ENCODE measurements at regions not wholly inside any gene's neighbourhood (a gene's known extent, or its start where the extent isn't known, plus 50 kb on each side); places are given as distances from the start of the nearest gene placed in this dataset.

DNA sequence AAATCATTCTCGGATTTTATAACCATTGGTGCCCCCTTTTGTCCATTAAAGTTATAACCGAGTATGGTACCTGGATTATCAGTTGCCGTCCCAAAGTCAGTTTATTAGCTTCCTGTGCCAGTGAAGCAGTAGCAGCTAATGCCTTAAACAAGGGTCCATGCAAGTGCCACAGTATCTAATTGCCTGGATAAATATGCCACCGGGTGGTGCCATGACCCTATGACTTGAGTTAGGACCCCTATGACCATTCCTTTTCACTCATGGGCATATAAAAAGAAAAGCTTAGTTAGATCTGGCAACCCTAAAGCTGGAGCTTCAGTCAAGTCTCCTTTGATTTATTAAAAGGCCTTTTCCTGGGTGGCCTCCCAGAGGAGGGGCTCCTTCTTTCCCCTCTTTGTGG is 1314.6 kb downstream of the TMEM121 start:
- TF ChIP-seq MYC (IDR thresholded peaks at IDR 0.05; ENCODE audit: low read depth, low read length) (no peak), POLR2A (IDR thresholded peaks at IDR 0.05; ENCODE audit: extremely low read depth, insufficient read length) (no peak)
- TF ChIP-seq, protein P1, sequence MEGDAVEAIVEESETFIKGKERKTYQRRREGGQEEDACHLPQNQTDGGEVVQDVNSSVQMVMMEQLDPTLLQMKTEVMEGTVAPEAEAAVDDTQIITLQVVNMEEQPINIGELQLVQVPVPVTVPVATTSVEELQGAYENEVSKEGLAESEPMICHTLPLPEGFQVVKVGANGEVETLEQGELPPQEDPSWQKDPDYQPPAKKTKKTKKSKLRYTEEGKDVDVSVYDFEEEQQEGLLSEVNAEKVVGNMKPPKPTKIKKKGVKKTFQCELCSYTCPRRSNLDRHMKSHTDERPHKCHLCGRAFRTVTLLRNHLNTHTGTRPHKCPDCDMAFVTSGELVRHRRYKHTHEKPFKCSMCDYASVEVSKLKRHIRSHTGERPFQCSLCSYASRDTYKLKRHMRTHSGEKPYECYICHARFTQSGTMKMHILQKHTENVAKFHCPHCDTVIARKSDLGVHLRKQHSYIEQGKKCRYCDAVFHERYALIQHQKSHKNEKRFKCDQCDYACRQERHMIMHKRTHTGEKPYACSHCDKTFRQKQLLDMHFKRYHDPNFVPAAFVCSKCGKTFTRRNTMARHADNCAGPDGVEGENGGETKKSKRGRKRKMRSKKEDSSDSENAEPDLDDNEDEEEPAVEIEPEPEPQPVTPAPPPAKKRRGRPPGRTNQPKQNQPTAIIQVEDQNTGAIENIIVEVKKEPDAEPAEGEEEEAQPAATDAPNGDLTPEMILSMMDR (IDR thresholded peaks at IDR 0.05; ENCODE audit: low read depth, low read length) = no peak
- TF ChIP-seq, protein P2, sequence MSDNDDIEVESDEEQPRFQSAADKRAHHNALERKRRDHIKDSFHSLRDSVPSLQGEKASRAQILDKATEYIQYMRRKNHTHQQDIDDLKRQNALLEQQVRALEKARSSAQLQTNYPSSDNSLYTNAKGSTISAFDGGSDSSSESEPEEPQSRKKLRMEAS (IDR thresholded peaks at IDR 0.05; ENCODE audit: low read depth, low read length) = no peak
- DNase-seq (ENCODE audit: low read depth) = peak; percentile 18
- no peak overlapping the region for H3K4me3 ChIP-seq (ENCODE audit: low read depth, low read length)

DNA sequence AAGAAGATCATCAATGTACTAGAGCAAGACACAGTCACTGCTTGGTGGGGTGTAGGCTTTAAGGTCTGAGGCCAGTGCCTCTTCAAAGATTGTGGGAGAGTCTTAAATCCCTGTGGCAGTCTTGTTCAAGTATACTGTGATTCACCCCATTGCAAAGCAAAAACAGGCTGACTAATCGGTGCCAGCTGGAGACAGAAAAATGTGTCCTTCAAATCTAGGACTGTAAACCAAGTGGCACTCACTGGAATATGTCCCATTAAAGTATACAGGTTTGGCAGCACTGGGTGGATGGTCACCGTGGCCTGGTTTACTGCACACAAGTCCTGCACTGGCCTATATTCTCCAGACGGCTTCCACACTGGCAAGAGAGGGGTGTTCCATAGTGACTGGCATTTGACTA is 1315.3 kb downstream of the TMEM121 start:
- no peak for TF ChIP-seq MYC (IDR thresholded peaks at IDR 0.05; ENCODE audit: low read depth, low read length)
- TF ChIP-seq, protein P1 (IDR thresholded peaks at IDR 0.05; ENCODE audit: low read depth, low read length) = no peak
- TF ChIP-seq, protein P2 (IDR thresholded peaks at IDR 0.05; ENCODE audit: low read depth, low read length) = no peak
- no peak for TF ChIP-seq POLR2A (IDR thresholded peaks at IDR 0.05; ENCODE audit: extremely low read depth, insufficient read length)
- no peak overlapping the region for H3K4me3 ChIP-seq (ENCODE audit: low read depth, low read length)
- DNase-seq (ENCODE audit: low read depth) = no peak

DNA sequence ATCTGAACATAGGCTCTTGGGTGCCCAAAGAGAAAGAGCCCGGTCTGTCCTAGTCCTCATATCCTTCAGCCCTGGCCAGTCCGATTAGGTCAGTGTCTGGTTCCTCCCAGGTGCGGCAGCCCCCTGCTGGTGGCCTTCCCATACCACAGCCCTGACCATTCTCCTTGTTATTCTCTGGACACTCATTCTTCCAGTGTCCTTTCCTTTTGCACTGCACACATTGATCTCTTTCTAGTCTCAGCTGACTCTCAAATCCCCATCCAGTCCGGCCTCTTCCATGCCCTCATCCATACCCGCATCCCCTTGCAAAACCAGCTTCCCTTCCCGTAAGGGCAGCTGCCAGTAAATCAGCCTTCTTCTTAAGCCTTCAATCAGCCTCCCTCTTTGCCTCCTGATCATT is 1316.3 kb downstream of the TMEM121 start:
- H3K4me3 ChIP-seq (ENCODE audit: low read depth, low read length) = no peak overlapping the region
- DNase-seq (ENCODE audit: low read depth) = no peak
- TF ChIP-seq, protein P2 (IDR thresholded peaks at IDR 0.05; ENCODE audit: low read depth, low read length) = no peak
- TF ChIP-seq POLR2A (IDR thresholded peaks at IDR 0.05; ENCODE audit: extremely low read depth, insufficient read length) (no peak), MYC (IDR thresholded peaks at IDR 0.05; ENCODE audit: low read depth, low read length) (no peak)
- TF ChIP-seq, protein P1 (IDR thresholded peaks at IDR 0.05; ENCODE audit: low read depth, low read length) = peak; percentile 47

DNA sequence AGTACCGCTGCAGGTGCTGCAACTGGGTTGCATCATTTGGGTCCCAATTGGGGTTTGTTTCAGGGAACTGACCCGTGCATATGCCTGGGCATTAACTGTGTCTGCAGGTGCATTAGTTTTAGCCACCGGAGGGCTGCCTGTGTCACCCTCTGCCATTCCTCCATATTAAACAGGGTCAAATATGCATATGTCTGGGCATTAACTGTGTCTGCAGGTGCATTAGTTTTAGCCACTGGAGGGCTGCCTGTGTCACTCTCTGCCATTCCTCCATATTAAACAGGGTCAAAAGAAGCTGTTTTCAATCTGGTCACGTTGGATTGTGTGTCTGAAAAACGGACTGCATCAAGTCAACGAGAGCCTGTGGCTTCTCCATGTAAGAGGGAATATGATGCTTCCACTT is 1317.0 kb downstream of the TMEM121 start:
- peak overlapping the region; percentile 82 for H3K4me3 ChIP-seq (ENCODE audit: low read depth, low read length)
- DNase-seq (ENCODE audit: low read depth) = peak; percentile 30
- TF ChIP-seq MYC (IDR thresholded peaks at IDR 0.05; ENCODE audit: low read depth, low read length) = no peak
- TF ChIP-seq, protein P2 (IDR thresholded peaks at IDR 0.05; ENCODE audit: low read depth, low read length) = no peak
- TF ChIP-seq, protein P1 (IDR thresholded peaks at IDR 0.05; ENCODE audit: low read depth, low read length) = no peak
- no peak for TF ChIP-seq POLR2A (IDR thresholded peaks at IDR 0.05; ENCODE audit: extremely low read depth, insufficient read length)

DNA sequence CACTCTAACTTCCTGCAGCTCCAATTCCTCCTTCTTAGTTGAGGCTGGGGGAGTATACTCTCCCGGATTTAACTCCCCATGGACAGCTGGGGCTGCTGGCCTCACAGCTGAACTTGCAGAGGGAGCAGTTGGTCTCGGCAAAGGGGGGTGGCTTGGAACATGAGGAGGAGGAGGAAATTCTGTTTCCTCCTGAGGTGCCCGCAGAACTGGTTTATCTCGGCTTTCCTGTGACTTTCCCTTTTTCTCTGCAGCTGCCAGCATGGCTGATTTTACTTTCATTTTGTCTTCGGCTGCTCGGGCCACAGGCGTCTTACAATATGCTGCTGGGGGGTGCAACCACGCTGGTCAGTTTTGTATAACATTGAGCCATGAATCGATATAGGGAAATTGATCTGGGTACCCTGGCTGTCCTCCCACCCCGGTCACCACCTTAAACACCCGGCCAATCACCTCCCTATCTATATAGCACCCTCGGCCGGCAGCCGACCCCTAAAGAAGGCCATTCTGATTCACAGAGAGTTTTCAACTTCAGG is 1317.6 kb downstream of the TMEM121 start:
- TF ChIP-seq, protein P2 (IDR thresholded peaks at IDR 0.05; ENCODE audit: low read depth, low read length) = no peak; the same call in 1 of the 2 replicates
- peak; percentile 58 for TF ChIP-seq MYC (IDR thresholded peaks at IDR 0.05; ENCODE audit: low read depth, low read length)
- peak overlapping the region; percentile 82 for H3K4me3 ChIP-seq (ENCODE audit: low read depth, low read length)
- peak; percentile 75 for DNase-seq (ENCODE audit: low read depth)

DNA sequence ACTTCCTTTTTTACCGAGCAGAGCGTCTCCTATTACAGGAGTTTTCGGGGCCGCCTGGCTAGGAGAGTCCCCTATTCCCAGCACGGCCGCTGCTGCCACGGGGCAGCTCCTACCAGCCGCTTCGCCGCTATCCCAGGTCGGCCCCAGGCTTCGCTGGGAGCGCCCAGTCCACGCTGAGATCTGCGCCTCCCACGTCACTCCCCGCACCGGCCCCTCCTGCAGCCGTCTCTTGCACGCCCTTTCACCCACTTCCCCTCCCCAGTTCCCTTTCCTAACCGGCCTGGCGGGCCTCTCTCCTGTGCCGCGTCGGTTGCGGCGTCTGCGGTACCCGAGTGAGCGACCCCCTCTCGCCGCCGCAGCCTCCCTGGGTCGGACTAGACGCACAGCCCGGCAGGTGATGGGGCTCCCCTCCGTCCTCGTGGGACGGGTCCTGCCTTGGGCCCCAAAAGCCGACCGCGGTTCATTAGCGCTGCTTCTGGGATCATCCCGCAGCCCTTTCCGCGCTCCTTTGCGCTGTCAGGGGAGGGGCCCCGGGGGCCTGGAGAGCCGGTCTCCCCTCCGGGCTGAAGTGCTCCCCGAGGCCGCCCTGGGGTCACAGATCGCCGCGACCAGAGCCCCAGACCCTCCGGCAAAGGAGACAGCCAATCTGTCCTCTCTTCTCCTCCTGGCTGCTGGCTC is 1318.4 kb downstream of the TMEM121 start:
- H3K4me3 ChIP-seq (ENCODE audit: low read depth, low read length) = peak overlapping the region; percentile 82
- peak; percentile 85 for DNase-seq (ENCODE audit: low read depth)
- no peak for TF ChIP-seq MYC (IDR thresholded peaks at IDR 0.05; ENCODE audit: low read depth, low read length)
- TF ChIP-seq, protein P1 (IDR thresholded peaks at IDR 0.05; ENCODE audit: low read depth, low read length) = no peak
- TF ChIP-seq, protein P2 (IDR thresholded peaks at IDR 0.05; ENCODE audit: low read depth, low read length) = no peak
- TF ChIP-seq POLR2A (IDR thresholded peaks at IDR 0.05; ENCODE audit: extremely low read depth, insufficient read length) = peak; percentile 56

All from NB4 (cell line).